ENCODE measurements at regions not wholly inside any gene's neighbourhood (a gene's known extent, or its start where the extent isn't known, plus 50 kb on each side); places are given as distances from the start of the nearest gene placed in this dataset.

- Histone ChIP-seq H3K9me3 (no peaks in the 10 kb centered on the region), H3K27ac (no peak overlapping the region), H3K4me1 (no peaks in the 10 kb centered on the region), H3K27me3 (no peaks in the 10 kb centered on the region), H3K4me3 (no peak overlapping the region), H3K36me3 (no peaks in the 10 kb centered on the region)
- no peak for TF ChIP-seq POLR2A (IDR thresholded peaks at IDR 0.05)
- no peak for TF ChIP-seq CTCF (IDR thresholded peaks at IDR 0.05)
- intact Hi-C loops (cut with DNase I) = no loop called here
- DNase-seq = no peak
- no peak for ATAC-seq
These were observed 233.8 kb upstream of the OSR1 start for GRCh38 chr2:19592197-19592596.

GRCh38 chr2:19589791-19590190 lies 231.4 kb upstream of the OSR1 start:
- TF ChIP-seq POLR2A (IDR thresholded peaks at IDR 0.05) (no peak), CTCF (IDR thresholded peaks at IDR 0.05) (no peak)
- Histone ChIP-seq H3K4me1 (no peaks in the 10 kb centered on the region), H3K36me3 (no peaks in the 10 kb centered on the region), H3K27ac (no peak overlapping the region), H3K9me3 (peaks cover 0 to 4% (median 0%) of the 10 kb centered on the region in 12 donors), H3K4me3 (no peak overlapping the region), H3K27me3 (no peaks in the 10 kb centered on the region)
- DNase-seq (no peak), ATAC-seq (no peak)
- 83 to 97% (median 94%) methylated on average over 4 of the region's 4 CpGs for WGBS, 4 donors
- intact Hi-C loops (cut with DNase I) = no loop called here

- H3K4me1 ChIP-seq = peaks cover 0 to 31% (median 8%) of the 10 kb centered on the region in 12 donors
- 44 to 57% (median 51%) methylated on average over 4 of the region's 4 CpGs for WGBS, 4 donors
- TF ChIP-seq CTCF (IDR thresholded peaks at IDR 0.05) = no peak
- TF ChIP-seq POLR2A (IDR thresholded peaks at IDR 0.05) = no peak
- no peaks in the 10 kb centered on the region for H3K36me3 ChIP-seq
- DNase-seq (peak in 3 of 5 donors; percentile 5 to 43 (median 34)), ATAC-seq (peak; percentile 80 to 90 (median 84))
- no peak overlapping the region for H3K4me3 ChIP-seq
- no peak overlapping the region for H3K27ac ChIP-seq
- intact Hi-C loops (cut with DNase I) = no loop called here
- H3K9me3 ChIP-seq = peaks cover 0 to 8% (median 0%) of the 10 kb centered on the region in 12 donors
- no peaks in the 10 kb centered on the region for H3K27me3 ChIP-seq
These were observed 222.4 kb upstream of the OSR1 start for GRCh38 chr2:19580830-19581229.

GRCh38 chr2:19580264-19580663 lies 221.8 kb upstream of the OSR1 start:
- ATAC-seq = peak; percentile 52 to 76 (median 76)
- peaks cover 0 to 36% (median 11%) of the 10 kb centered on the region in 12 donors for H3K4me1 ChIP-seq
- no peak overlapping the region for H3K4me3 ChIP-seq
- WGBS, 4 donors = 15 to 31% (median 26%) methylated on average over 1 of the region's 1 CpG
- no peak overlapping the region for H3K27ac ChIP-seq
- H3K9me3 ChIP-seq = peaks cover 0 to 7% (median 0%) of the 10 kb centered on the region in 12 donors
- H3K27me3 ChIP-seq = no peaks in the 10 kb centered on the region
- no peaks in the 10 kb centered on the region for H3K36me3 ChIP-seq
- no peak for DNase-seq
- intact Hi-C loops (cut with DNase I) = no loop called here
- no peak for TF ChIP-seq CTCF (IDR thresholded peaks at IDR 0.05)
